ENCODE measurements at regions not wholly inside any gene's neighbourhood (a gene's known extent, or its start where the extent isn't known, plus 50 kb on each side); places are given as distances from the start of the nearest gene placed in this dataset.

DNA sequence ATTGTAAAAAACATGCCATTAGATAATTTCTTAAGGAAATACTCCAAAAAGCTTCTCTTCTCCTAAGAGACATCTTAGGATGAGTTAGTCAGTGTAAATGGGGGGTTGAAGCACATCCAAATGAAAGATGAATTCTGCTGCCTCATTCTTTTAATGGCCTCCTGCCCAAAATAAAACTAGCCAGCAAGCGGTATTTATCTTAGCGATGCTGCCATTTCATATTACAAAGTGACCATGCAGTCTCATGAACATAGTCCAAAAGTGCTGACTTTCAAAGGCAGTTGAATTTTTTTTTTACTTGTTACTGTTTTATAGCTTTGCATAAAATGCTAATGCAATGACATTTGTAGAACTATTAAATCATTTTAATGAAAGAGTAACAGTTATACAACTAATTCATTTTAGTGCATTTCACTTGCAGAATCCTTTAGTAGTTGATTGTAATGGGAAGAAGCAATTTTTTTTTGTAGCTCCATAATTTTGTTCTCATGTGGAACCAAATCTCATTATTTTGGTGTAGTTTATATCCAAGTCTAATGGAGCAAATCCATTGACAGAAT, 151.5 kb downstream of the CAVIN4 start:
- TF ChIP-seq, protein P1, sequence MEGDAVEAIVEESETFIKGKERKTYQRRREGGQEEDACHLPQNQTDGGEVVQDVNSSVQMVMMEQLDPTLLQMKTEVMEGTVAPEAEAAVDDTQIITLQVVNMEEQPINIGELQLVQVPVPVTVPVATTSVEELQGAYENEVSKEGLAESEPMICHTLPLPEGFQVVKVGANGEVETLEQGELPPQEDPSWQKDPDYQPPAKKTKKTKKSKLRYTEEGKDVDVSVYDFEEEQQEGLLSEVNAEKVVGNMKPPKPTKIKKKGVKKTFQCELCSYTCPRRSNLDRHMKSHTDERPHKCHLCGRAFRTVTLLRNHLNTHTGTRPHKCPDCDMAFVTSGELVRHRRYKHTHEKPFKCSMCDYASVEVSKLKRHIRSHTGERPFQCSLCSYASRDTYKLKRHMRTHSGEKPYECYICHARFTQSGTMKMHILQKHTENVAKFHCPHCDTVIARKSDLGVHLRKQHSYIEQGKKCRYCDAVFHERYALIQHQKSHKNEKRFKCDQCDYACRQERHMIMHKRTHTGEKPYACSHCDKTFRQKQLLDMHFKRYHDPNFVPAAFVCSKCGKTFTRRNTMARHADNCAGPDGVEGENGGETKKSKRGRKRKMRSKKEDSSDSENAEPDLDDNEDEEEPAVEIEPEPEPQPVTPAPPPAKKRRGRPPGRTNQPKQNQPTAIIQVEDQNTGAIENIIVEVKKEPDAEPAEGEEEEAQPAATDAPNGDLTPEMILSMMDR (IDR thresholded peaks at IDR 0.05) = no peak
- TF ChIP-seq POLR2A (IDR thresholded peaks at IDR 0.05) = no peak

Data from heart left ventricle (tissue), 13 donors.